H1 (cell line): ENCODE measurements at regions not wholly inside any gene's neighbourhood (a gene's known extent, or its start where the extent isn't known, plus 50 kb on each side); places are given as distances from the start of the nearest gene placed in this dataset.

Experiments used
- CTCF ChIA-PET: fragments of 300-600 bp; sonication (Branson Sonifier 250); formaldehyde crosslinking; loops from one replicate; lab custom pipeline; 2021; ENCODE audit not compliant: partially characterized antibody; lab: Charles Lee
- POLR2A ChIA-PET: fragments of 300-600 bp; sonication (Branson Sonifier 250); formaldehyde crosslinking; loops from one replicate; lab custom pipeline; 2021; ENCODE audit warnings: inconsistent platforms; ENCODE audit not compliant: partially characterized antibody; lab: Charles Lee
- DNase-seq, 2 experiments: peaks; one replicate each; pipeline versions ENCODE4 v3.0.0 to v3.0.0-alpha.2; 2010 to 2022; ENCODE audit warnings: low spot score in 2 of 2, low read depth in 1 of 2, mixed read lengths in 1 of 2
- FAIRE-seq: peaks from 2 replicates; lab custom pipeline; 2011; peaks lifted over from hg19 to GRCh38; lab: Jason Lieb, UNC
- H2AFZ ChIP-seq: 2 replicates; pipeline ENCODE4 v1.8.1; 2012; ENCODE audit warnings: low read length, inconsistent platforms
- H2AK5ac ChIP-seq: 2 replicates; pipeline ENCODE4 v1.6.1; 2013; ENCODE audit warnings: low read depth, low read length
- H2BK120ac ChIP-seq: replicated peaks from 2 replicates; pipeline ENCODE3; 2013; ENCODE audit warnings: low read depth, low read length, inconsistent platforms
- H2BK12ac ChIP-seq: 2 replicates; pipeline ENCODE4 v1.6.1; 2013; ENCODE audit warnings: low read depth, low read length
- H2BK15ac ChIP-seq: 2 replicates; pipeline ENCODE4 v1.6.1; 2013; ENCODE audit warnings: low read length
- H2BK20ac ChIP-seq: 2 replicates; pipeline ENCODE4 v1.6.1; 2013; ENCODE audit warnings: low read length
- H2BK5ac ChIP-seq: 2 replicates; pipeline ENCODE4 v1.6.1; 2013; ENCODE audit warnings: low read depth, low read length
- H3K14ac ChIP-seq: 2 replicates; pipeline ENCODE4 v1.6.1; 2013; ENCODE audit warnings: inconsistent platforms; ENCODE audit not compliant: insufficient read length
- H3K18ac ChIP-seq: 2 replicates; pipeline ENCODE4 v1.6.1; 2013; ENCODE audit warnings: low read length; ENCODE audit errors: extremely low read depth
- H3K23ac ChIP-seq: 2 replicates; pipeline ENCODE4 v1.6.1; 2013; ENCODE audit warnings: inconsistent platforms; ENCODE audit not compliant: insufficient read length
- H3K23me2 ChIP-seq: 2 replicates; pipeline ENCODE4 v1.6.1; 2013; ENCODE audit warnings: low read depth, low read length
- H3K27ac ChIP-seq: 2 replicates; pipeline ENCODE4 v1.6.1; 2011; ENCODE audit warnings: low read depth, low read length, inconsistent platforms
- H3K27me3 ChIP-seq, 4 experiments: replicated peaks in 1 of 4; 1 replicate in 1 of 4; 2 replicates in 3 of 4; pipeline versions ENCODE4 v1.6.1 to v1.8.1; 2011 to 2013; ENCODE audit warnings: low read length in 3 of 4, mild to moderate bottlenecking in 3 of 4, inconsistent platforms in 2 of 4, mixed read lengths in 2 of 4, moderate library complexity in 1 of 4; ENCODE audit not compliant: control insufficient read depth in 3 of 4, insufficient read depth in 3 of 4; ENCODE audit errors: extremely low read depth in 1 of 4
- H3K36me3 ChIP-seq, 4 experiments: 2 replicates each; pipeline versions ENCODE4 v1.6.1 to v1.8.1; 2011 to 2013; ENCODE audit warnings: mild to moderate bottlenecking in 4 of 4, low read length in 3 of 4, moderate library complexity in 2 of 4, control low read depth in 1 of 4, inconsistent platforms in 1 of 4; ENCODE audit not compliant: insufficient read depth in 4 of 4, control insufficient read depth in 2 of 4
- H3K4ac ChIP-seq: replicated peaks from 2 replicates; pipeline ENCODE3; 2013; ENCODE audit warnings: low read length, low read depth, mixed read lengths, inconsistent platforms; ENCODE audit not compliant: insufficient read length
- H3K4me1 ChIP-seq, 4 experiments: replicated peaks in 1 of 4; 1 replicate in 1 of 4; 2 replicates in 3 of 4; pipeline versions ENCODE4 v1.6.1 to v1.8.1; 2011 to 2013; ENCODE audit warnings: low read length in 3 of 4, inconsistent platforms in 2 of 4, mixed read lengths in 1 of 4; ENCODE audit not compliant: insufficient read depth in 4 of 4, control insufficient read depth in 3 of 4
- H3K4me2 ChIP-seq, 2 experiments: 2 replicates each; pipeline versions ENCODE4 v1.6.1 to v1.8.1; 2011 to 2013; ENCODE audit warnings: low read depth in 2 of 2, low read length in 2 of 2, control low read depth in 1 of 2, inconsistent platforms in 1 of 2, mild to moderate bottlenecking in 1 of 2; ENCODE audit not compliant: insufficient read depth in 1 of 2
- H3K4me3 ChIP-seq, 4 experiments: fragments of 200-600, 300-600 bp in 1 of 4; sonication (generic), shearing (Covaris generic), sonication (Bioruptor Twin) in 1 of 4; 2 replicates each; pipeline versions ENCODE4 v1.5.1 to v1.8.1; 2011 to 2016; ENCODE audit warnings: low read length in 4 of 4, low read depth in 3 of 4, control low read depth in 2 of 4, inconsistent platforms in 2 of 4, mild to moderate bottlenecking in 2 of 4, mixed read lengths in 1 of 4, moderate library complexity in 1 of 4; ENCODE audit not compliant: insufficient read depth in 2 of 4; ENCODE audit errors: extremely low read depth in 1 of 4
- H3K56ac ChIP-seq: replicated peaks from 2 replicates; pipeline ENCODE3; 2013; ENCODE audit warnings: low read depth, mild to moderate bottlenecking, mixed read lengths, low read length, inconsistent platforms; ENCODE audit not compliant: insufficient read length
- H3K79me1 ChIP-seq: 2 replicates; pipeline ENCODE4 v1.6.1; 2013; ENCODE audit warnings: low read depth, low read length, control low read depth
- H3K79me2 ChIP-seq, 2 experiments: 2 replicates each; pipeline versions ENCODE4 v1.6.1 to v1.8.1; 2012 to 2013; ENCODE audit warnings: low read length in 2 of 2, mild to moderate bottlenecking in 2 of 2, inconsistent platforms in 1 of 2; ENCODE audit not compliant: insufficient read depth in 2 of 2, control insufficient read depth in 1 of 2
- H3K9ac ChIP-seq, 4 experiments: replicated peaks in 1 of 4; 1 replicate in 1 of 4; 2 replicates in 3 of 4; pipeline versions ENCODE4 v1.6.1 to v1.8.1; 2011 to 2013; ENCODE audit warnings: low read depth in 3 of 4, low read length in 3 of 4, control low read depth in 2 of 4, mild to moderate bottlenecking in 2 of 4, moderate library complexity in 2 of 4, inconsistent platforms in 1 of 4; ENCODE audit errors: extremely low read depth in 1 of 4
- H3K9me3 ChIP-seq, 2 experiments: 2 replicates each; pipeline versions ENCODE4 v1.6.1 to v1.8.1; 2012 to 2013; ENCODE audit warnings: mild to moderate bottlenecking in 2 of 2, moderate library complexity in 2 of 2, control low read depth in 1 of 2, inconsistent platforms in 1 of 2, low read depth in 1 of 2, low read length in 1 of 2, mixed read lengths in 1 of 2; ENCODE audit not compliant: insufficient read depth in 2 of 2
- H4K20me1 ChIP-seq, 2 experiments: replicated peaks in 1 of 2; 2 replicates each; pipeline versions ENCODE3 to v1.8.1; 2011 to 2013; ENCODE audit warnings: inconsistent platforms in 2 of 2, low read length in 2 of 2, mild to moderate bottlenecking in 1 of 2; ENCODE audit not compliant: insufficient read depth in 2 of 2, control insufficient read depth in 1 of 2
- H4K5ac ChIP-seq: 2 replicates; pipeline ENCODE4 v1.6.1; 2013; ENCODE audit warnings: low read length, low read depth, mixed read lengths, inconsistent platforms; ENCODE audit not compliant: insufficient read length
- H4K8ac ChIP-seq: 2 replicates; pipeline ENCODE4 v1.8.0; 2013; ENCODE audit warnings: mild to moderate bottlenecking, moderate library complexity, low read length, inconsistent platforms; ENCODE audit not compliant: insufficient read depth; ENCODE audit errors: extremely low read depth
- H4K91ac ChIP-seq: replicated peaks from 2 replicates; pipeline ENCODE3; 2013; ENCODE audit warnings: low read length, mixed read lengths, inconsistent platforms; ENCODE audit not compliant: insufficient read length
- CEBPB ChIP-seq: IDR thresholded peaks from 2 replicates; pipeline ENCODE4 v1.6.1; 2012; ENCODE audit warnings: low read depth, low read length
- CHD2 ChIP-seq: IDR thresholded peaks from 2 replicates; pipeline ENCODE4 v1.6.1; 2012; ENCODE audit warnings: low read length, improper control_type of control experiment
- CREB1 ChIP-seq: IDR thresholded peaks from 2 replicates; pipeline ENCODE4 v1.6.1; 2012; ENCODE audit warnings: inconsistent platforms
- EZH2 ChIP-seq: fragments of 200-600 bp; sonication (generic); IDR thresholded peaks from 2 replicates; pipeline ENCODE4 v1.7.1; 2012; ENCODE audit warnings: low read depth, mild to moderate bottlenecking, moderate library complexity, low read length, inconsistent platforms; ENCODE audit not compliant: severe bottlenecking
- HDAC2 ChIP-seq, 2 experiments: fragments of 300-600 bp in 1 of 2; sonication (generic) in 1 of 2; IDR thresholded peaks; 2 replicates each; pipeline ENCODE4 v1.6.1; 2011 to 2012; ENCODE audit warnings: low read depth in 2 of 2, low read length in 2 of 2, mild to moderate bottlenecking in 2 of 2, moderate library complexity in 2 of 2, borderline replicate concordance in 1 of 2, inconsistent platforms in 1 of 2
- NANOG ChIP-seq: IDR thresholded peaks from 2 replicates; pipeline ENCODE4 v1.6.1; 2011; ENCODE audit warnings: low read length, low read depth, mild to moderate bottlenecking, inconsistent platforms; ENCODE audit not compliant: insufficient read depth, poor library complexity, severe bottlenecking
- POLR2AphosphoS5 ChIP-seq: IDR thresholded peaks from 2 replicates; pipeline ENCODE4 v1.6.1; 2011; ENCODE audit warnings: low read depth, low read length
- RNF2 ChIP-seq: fragments of 200-900, 300-1000 bp; sonication (generic); IDR thresholded peaks from 2 replicates; pipeline ENCODE4 v1.7.1; 2016; ENCODE audit warnings: borderline replicate concordance, low read depth, mild to moderate bottlenecking, antibody characterized with exemption, low read length; ENCODE audit not compliant: poor library complexity, severe bottlenecking; ENCODE audit errors: missing control alignments
- SIN3A ChIP-seq, 2 experiments: IDR thresholded peaks in 1 of 2; conservative IDR thresholded peaks in 1 of 2; 2 replicates each; pipeline ENCODE4 v1.6.1; 2011 to 2012; ENCODE audit warnings: low read length in 2 of 2, improper control_type of control experiment in 1 of 2, low read depth in 1 of 2, mild to moderate bottlenecking in 1 of 2
- TCF12 ChIP-seq: IDR thresholded peaks from 2 replicates; pipeline ENCODE4 v1.6.1; 2011; ENCODE audit warnings: low read depth, mild to moderate bottlenecking, low read length
- TEAD4 ChIP-seq: IDR thresholded peaks from 2 replicates; pipeline ENCODE4 v1.6.1; 2012; ENCODE audit warnings: low read depth, low read length, inconsistent platforms, mixed read lengths
- YY1 ChIP-seq: IDR thresholded peaks from 2 replicates; pipeline ENCODE4 v1.6.1; 2011; ENCODE audit warnings: low read depth, mild to moderate bottlenecking, low read length
- WGBS, 2 experiments: shearing (Covaris generic) in 1 of 2; methylation state at CpG; one replicate each; pipeline versions ENCODE4 v1.1.6 to v1.1.7; 2013 to 2015; ENCODE audit warnings: low lambda C conversion rate in 2 of 2, mixed read lengths in 2 of 2, inconsistent platforms in 1 of 2, low coverage in 1 of 2, missing lambda C conversion rate in 1 of 2; ENCODE audit not compliant: insufficient replicate concordance in 2 of 2, insufficient coverage in 1 of 2, insufficient read length in 1 of 2; ENCODE audit errors: extremely low coverage in 1 of 2, missing lambda C conversion rate in 1 of 2; 5-methylcytosine and 5-hydroxymethylcytosine counted together
- TF ChIP-seq, protein P1 (sequence below): IDR thresholded peaks from 2 replicates; pipeline ENCODE4 v1.6.1; 2011; ENCODE audit warnings: low read length, improper control_type of control experiment

- Histone ChIP-seq H4K8ac (no peak overlapping the region), H3K18ac (no peak overlapping the region), H2BK20ac (no peak overlapping the region), H2BK15ac (no peak overlapping the region), H2AFZ (no peak overlapping the region), H3K4me2 (no peak overlapping the region), H4K5ac (no peak overlapping the region), H2BK5ac (no peak overlapping the region), H3K27me3 (no peaks in the 10 kb centered on the region), H3K4me1 (no peaks in the 10 kb centered on the region), H3K23ac (no peak overlapping the region), H3K9ac (no peak overlapping the region), H3K79me2 (no peaks in the 10 kb centered on the region), H3K27ac (no peak overlapping the region), H4K20me1 (no peaks in the 10 kb centered on the region), H3K23me2 (no peaks in the 10 kb centered on the region), H3K4ac (no peak overlapping the region), H2BK120ac (no peak overlapping the region), H3K56ac (no peak overlapping the region), H3K36me3 (no peaks in the 10 kb centered on the region), H3K14ac (no peak overlapping the region), H3K9me3 (no peaks in the 10 kb centered on the region), H2BK12ac (no peak overlapping the region), H3K4me3 (no peak overlapping the region), H3K79me1 (no peaks in the 10 kb centered on the region), H2AK5ac (no peak overlapping the region), H4K91ac (no peak overlapping the region)
- 92% methylated on average over 4 of the region's 4 CpGs; no CpG with 5 or more reads in 1 of the 2 experiments for WGBS, 2 experiments
- POLR2A ChIA-PET: no interaction called here
- no peak for TF ChIP-seq EZH2
- no peak for TF ChIP-seq YY1
- TF ChIP-seq RNF2: no peak
- TF ChIP-seq NANOG: no peak
- TF ChIP-seq POLR2AphosphoS5: no peak
- TF ChIP-seq CREB1: no peak
- no peak for TF ChIP-seq CHD2
- no peak for TF ChIP-seq HDAC2 (IDR thresholded peaks at IDR 0.05; ENCODE audit: borderline replicate concordance in 1 of 2, low read depth in 2 of 2, low read length in 2 of 2)
- no peak for TF ChIP-seq CEBPB
- TF ChIP-seq, protein P1, sequence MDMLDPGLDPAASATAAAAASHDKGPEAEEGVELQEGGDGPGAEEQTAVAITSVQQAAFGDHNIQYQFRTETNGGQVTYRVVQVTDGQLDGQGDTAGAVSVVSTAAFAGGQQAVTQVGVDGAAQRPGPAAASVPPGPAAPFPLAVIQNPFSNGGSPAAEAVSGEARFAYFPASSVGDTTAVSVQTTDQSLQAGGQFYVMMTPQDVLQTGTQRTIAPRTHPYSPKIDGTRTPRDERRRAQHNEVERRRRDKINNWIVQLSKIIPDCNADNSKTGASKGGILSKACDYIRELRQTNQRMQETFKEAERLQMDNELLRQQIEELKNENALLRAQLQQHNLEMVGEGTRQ: no peak
- no peak for TF ChIP-seq TCF12
- TF ChIP-seq TEAD4: no peak
- no peak for TF ChIP-seq SIN3A (conservative IDR thresholded peaks at IDR 0.05 in 1 of 2, IDR thresholded peaks at IDR 0.05 in 1 of 2; ENCODE audit: low read depth in 1 of 2, low read length in 2 of 2)
- FAIRE-seq: no peak
- no peak for DNase-seq
- CTCF ChIA-PET: no interaction called here
These were observed 256.9 kb downstream of the PARM1 start for GRCh38 chr4:75189711-75190335.
